HEK293 (cell line): ENCODE measurements at regions not wholly inside any gene's neighbourhood (a gene's known extent, or its start where the extent isn't known, plus 50 kb on each side); places are given as distances from the start of the nearest gene placed in this dataset.

Experiments
- CTCF ChIP-seq: fragments of 450-650 bp; formaldehyde crosslinking; IDR thresholded peaks from 2 replicates; pipeline ENCODE4 v1.5.1; 2016; ENCODE audit warnings: missing biosample characterization, missing genetic modification characterization
- EGR2 ChIP-seq: fragments of 450-650 bp; formaldehyde crosslinking; IDR thresholded peaks from 2 replicates; pipeline ENCODE4 v1.5.1; 2016; ENCODE audit warnings: low read depth, missing biosample characterization, missing genetic modification characterization
- ELK4 ChIP-seq: IDR thresholded peaks from 2 replicates; pipeline ENCODE4 v1.6.1; 2011; ENCODE audit warnings: mild to moderate bottlenecking, low read depth, low read length, borderline replicate concordance
- ZEB2 ChIP-seq: fragments of 450-650 bp; formaldehyde crosslinking; IDR thresholded peaks from 2 replicates; pipeline ENCODE4 v1.5.1; 2016; ENCODE audit warnings: missing biosample characterization, missing genetic modification characterization
- ZNF121 ChIP-seq: fragments of 450-650 bp; formaldehyde crosslinking; IDR thresholded peaks from 2 replicates; pipeline ENCODE4 v1.5.1; 2016; ENCODE audit warnings: missing biosample characterization, missing genetic modification characterization
- ZNF274 ChIP-seq, 2 experiments: fragments of 200-500 bp in 1 of 2; fragments of 450-650 bp in 1 of 2; sonication (Bioruptor generic) in 1 of 2; formaldehyde crosslinking in 1 of 2; IDR thresholded peaks; 2 replicates each; pipeline versions ENCODE4 v1.5.1 to v1.6.1; 2014 to 2016; ENCODE audit warnings: borderline replicate concordance in 1 of 2, inconsistent platforms in 1 of 2, low read length in 1 of 2, missing biosample characterization in 1 of 2, missing genetic modification characterization in 1 of 2
- ZNF335 ChIP-seq: fragments of 450-650 bp; formaldehyde crosslinking; conservative IDR thresholded peaks from 2 replicates; pipeline ENCODE4 v1.5.1; 2016; ENCODE audit warnings: missing biosample characterization, missing genetic modification characterization
- ZNF626 ChIP-seq: fragments of 450-650 bp; sonication (Bioruptor Pico); formaldehyde crosslinking; IDR thresholded peaks from 2 replicates; pipeline ENCODE4 v1.5.1; 2018; ENCODE audit warnings: missing biosample characterization, missing genetic modification characterization, inconsistent platforms
- ZNF660 ChIP-seq: fragments of 450-650 bp; IDR thresholded peaks from 2 replicates; pipeline ENCODE4 v1.5.1; 2018; ENCODE audit warnings: missing biosample characterization, mild to moderate bottlenecking, missing genetic modification characterization
- ZNF701 ChIP-seq: fragments of 450-650 bp; formaldehyde crosslinking; IDR thresholded peaks from 2 replicates; pipeline ENCODE4 v1.5.1; 2016; ENCODE audit warnings: missing biosample characterization, missing genetic modification characterization
- ZSCAN18 ChIP-seq: fragments of 450-650 bp; formaldehyde crosslinking; IDR thresholded peaks from 2 replicates; pipeline ENCODE4 v1.5.1; 2016; ENCODE audit warnings: missing biosample characterization, missing genetic modification characterization

GRCh38 chr3:157857440-157857839 lies 248.8 kb downstream of the SHOX2 start:
- no peak for TF ChIP-seq CTCF (tag by site-specific recombination)
- TF ChIP-seq ZNF660, result no peak
- no peak for TF ChIP-seq ZNF121
- no peak for TF ChIP-seq ZNF701 (tag by site-specific recombination)
- TF ChIP-seq ZSCAN18 (tag by site-specific recombination), result no peak
- TF ChIP-seq ZNF626 (tag by site-specific recombination), result no peak
- no peak for TF ChIP-seq ZNF335 (tag by site-specific recombination)
- TF ChIP-seq ZNF274 (IDR thresholded peaks at IDR 0.05; ENCODE audit: low read length), result no peak
- TF ChIP-seq ZNF274 (tag by site-specific recombination; IDR thresholded peaks at IDR 0.05; ENCODE audit: borderline replicate concordance), result no peak
- TF ChIP-seq ELK4, result no peak
- TF ChIP-seq ZEB2 (tag by site-specific recombination), result no peak
- no peak for TF ChIP-seq EGR2 (tag by site-specific recombination)
